Breast epithelium (tissue), 3 donors: ENCODE measurements at regions not wholly inside any gene's neighbourhood (a gene's known extent, or its start where the extent isn't known, plus 50 kb on each side); places are given as distances from the start of the nearest gene placed in this dataset.

Source experiments
- POLR2A ChIP-seq: fragments of 450-650 bp; IDR thresholded peaks from one replicate; pipeline ENCODE4 v1.6.1; 2016; ENCODE audit warnings: antibody characterized with exemption, mild to moderate bottlenecking, moderate library complexity
- TF ChIP-seq, protein P1 (sequence below), 3 donors: fragments of 450-650 bp; IDR thresholded peaks; one replicate each; pipeline ENCODE4 v1.5.1; 2016 to 2017; ENCODE audit warnings: antibody characterized with exemption in 3 of 3, mild to moderate bottlenecking in 3 of 3, moderate library complexity in 3 of 3

DNA sequence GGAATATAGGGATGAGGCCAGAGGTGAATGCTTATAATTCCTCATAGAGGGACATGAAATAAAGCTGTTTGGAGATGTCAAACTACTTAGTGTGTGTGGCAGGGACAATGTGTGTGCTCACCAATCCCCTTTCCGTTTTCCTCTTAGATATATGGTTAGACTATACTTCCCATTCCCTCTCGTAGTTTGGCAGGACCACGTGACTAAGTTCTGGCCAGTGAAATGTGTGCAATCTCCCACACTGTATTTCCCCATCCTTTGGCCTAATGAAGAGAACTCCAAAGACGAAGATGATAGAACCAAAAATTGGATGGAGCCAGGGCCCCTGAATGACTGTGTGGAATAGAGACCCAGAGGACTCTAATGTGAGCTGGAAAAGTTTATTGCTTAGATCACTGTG, 233.4 kb upstream of the KLF4 start:
- TF ChIP-seq, protein P1, sequence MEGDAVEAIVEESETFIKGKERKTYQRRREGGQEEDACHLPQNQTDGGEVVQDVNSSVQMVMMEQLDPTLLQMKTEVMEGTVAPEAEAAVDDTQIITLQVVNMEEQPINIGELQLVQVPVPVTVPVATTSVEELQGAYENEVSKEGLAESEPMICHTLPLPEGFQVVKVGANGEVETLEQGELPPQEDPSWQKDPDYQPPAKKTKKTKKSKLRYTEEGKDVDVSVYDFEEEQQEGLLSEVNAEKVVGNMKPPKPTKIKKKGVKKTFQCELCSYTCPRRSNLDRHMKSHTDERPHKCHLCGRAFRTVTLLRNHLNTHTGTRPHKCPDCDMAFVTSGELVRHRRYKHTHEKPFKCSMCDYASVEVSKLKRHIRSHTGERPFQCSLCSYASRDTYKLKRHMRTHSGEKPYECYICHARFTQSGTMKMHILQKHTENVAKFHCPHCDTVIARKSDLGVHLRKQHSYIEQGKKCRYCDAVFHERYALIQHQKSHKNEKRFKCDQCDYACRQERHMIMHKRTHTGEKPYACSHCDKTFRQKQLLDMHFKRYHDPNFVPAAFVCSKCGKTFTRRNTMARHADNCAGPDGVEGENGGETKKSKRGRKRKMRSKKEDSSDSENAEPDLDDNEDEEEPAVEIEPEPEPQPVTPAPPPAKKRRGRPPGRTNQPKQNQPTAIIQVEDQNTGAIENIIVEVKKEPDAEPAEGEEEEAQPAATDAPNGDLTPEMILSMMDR (IDR thresholded peaks at IDR 0.05), result no peak
- TF ChIP-seq POLR2A, result no peak
